Chondrocyte (in vitro differentiated cells): ENCODE measurements at regions not wholly inside any gene's neighbourhood (a gene's known extent, or its start where the extent isn't known, plus 50 kb on each side); places are given as distances from the start of the nearest gene placed in this dataset.

ENCODE experiments used
- DNase-seq: peaks from one replicate; pipeline ENCODE4 v3.0.0; 2021; ENCODE audit warnings: mixed read lengths, low spot score
- H3K27ac Mint-ChIP-seq: one replicate; pipeline ENCODE4 v1.8.0; 2021; ENCODE audit warnings: mild to moderate bottlenecking, moderate library complexity, mixed read lengths; ENCODE audit not compliant: unreplicated experiment
- H3K27me3 Mint-ChIP-seq: 2 replicates; pipeline ENCODE4 v1.8.0; 2021; ENCODE audit warnings: low read depth, mixed read lengths
- H3K36me3 Mint-ChIP-seq: 2 replicates; pipeline ENCODE4 v1.8.0; 2021; ENCODE audit warnings: low read depth, mixed read lengths
- H3K4me1 Mint-ChIP-seq: 2 replicates; pipeline ENCODE4 v1.8.0; 2021; ENCODE audit warnings: low read depth, mild to moderate bottlenecking, mixed read lengths
- H3K4me3 Mint-ChIP-seq: one replicate; pipeline ENCODE4 v1.8.0; 2021; ENCODE audit warnings: mild to moderate bottlenecking, moderate library complexity, mixed read lengths; ENCODE audit not compliant: unreplicated experiment
- H3K9me3 Mint-ChIP-seq: 2 replicates; pipeline ENCODE4 v1.8.0; 2021; ENCODE audit warnings: low read depth, mixed read lengths
- TF ChIP-seq, protein P1 (sequence below): fragments of 200-600 bp; sonication (generic); IDR thresholded peaks from 2 replicates; pipeline ENCODE4 v1.5.0; 2021; ENCODE audit warnings: antibody characterized with exemption, mild to moderate bottlenecking, moderate library complexity

- H3K9me3 Mint-ChIP-seq: peaks cover 15% of the 10 kb centered on the region
- peaks cover 4% of the 10 kb centered on the region for H3K36me3 Mint-ChIP-seq
- TF ChIP-seq, protein P1, sequence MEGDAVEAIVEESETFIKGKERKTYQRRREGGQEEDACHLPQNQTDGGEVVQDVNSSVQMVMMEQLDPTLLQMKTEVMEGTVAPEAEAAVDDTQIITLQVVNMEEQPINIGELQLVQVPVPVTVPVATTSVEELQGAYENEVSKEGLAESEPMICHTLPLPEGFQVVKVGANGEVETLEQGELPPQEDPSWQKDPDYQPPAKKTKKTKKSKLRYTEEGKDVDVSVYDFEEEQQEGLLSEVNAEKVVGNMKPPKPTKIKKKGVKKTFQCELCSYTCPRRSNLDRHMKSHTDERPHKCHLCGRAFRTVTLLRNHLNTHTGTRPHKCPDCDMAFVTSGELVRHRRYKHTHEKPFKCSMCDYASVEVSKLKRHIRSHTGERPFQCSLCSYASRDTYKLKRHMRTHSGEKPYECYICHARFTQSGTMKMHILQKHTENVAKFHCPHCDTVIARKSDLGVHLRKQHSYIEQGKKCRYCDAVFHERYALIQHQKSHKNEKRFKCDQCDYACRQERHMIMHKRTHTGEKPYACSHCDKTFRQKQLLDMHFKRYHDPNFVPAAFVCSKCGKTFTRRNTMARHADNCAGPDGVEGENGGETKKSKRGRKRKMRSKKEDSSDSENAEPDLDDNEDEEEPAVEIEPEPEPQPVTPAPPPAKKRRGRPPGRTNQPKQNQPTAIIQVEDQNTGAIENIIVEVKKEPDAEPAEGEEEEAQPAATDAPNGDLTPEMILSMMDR: no peak
- H3K4me3 Mint-ChIP-seq: no peak overlapping the region
- no peak for DNase-seq
- no peaks in the 10 kb centered on the region for H3K4me1 Mint-ChIP-seq
- H3K27ac Mint-ChIP-seq: no peak overlapping the region
- peaks cover 70% of the 10 kb centered on the region for H3K27me3 Mint-ChIP-seq
Observed at GRCh38 chr1:38667626-38668025, 191.9 kb downstream of the RRAGC start.

DNA sequence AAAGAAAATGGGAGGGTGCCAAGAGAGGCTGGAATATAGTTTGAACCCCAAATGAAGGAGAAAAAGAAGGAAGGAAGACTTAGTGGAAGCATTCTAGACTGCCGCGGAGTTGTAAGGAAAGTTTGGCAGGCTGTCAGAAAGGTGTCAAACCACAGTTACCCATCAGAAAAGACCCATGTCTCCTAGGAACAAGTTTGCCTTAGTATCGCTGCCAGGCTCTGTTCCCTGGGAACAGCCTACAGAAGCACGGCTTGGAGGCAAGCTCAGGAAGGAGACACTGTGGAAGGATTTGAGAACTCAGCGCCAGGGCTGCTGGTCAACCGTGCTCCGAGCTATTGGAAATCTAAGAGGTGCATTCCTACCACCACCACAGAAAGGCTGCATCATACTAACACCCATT lies 197.4 kb downstream of the RRAGC start:
- Mint-ChIP-seq H3K27me3 (peaks cover 51% of the 10 kb centered on the region), H3K27ac (no peak overlapping the region), H3K4me1 (no peaks in the 10 kb centered on the region), H3K36me3 (peaks cover 6% of the 10 kb centered on the region), H3K4me3 (no peak overlapping the region), H3K9me3 (peaks cover 21% of the 10 kb centered on the region)
- DNase-seq: no peak
- TF ChIP-seq, protein P1: no peak

DNA sequence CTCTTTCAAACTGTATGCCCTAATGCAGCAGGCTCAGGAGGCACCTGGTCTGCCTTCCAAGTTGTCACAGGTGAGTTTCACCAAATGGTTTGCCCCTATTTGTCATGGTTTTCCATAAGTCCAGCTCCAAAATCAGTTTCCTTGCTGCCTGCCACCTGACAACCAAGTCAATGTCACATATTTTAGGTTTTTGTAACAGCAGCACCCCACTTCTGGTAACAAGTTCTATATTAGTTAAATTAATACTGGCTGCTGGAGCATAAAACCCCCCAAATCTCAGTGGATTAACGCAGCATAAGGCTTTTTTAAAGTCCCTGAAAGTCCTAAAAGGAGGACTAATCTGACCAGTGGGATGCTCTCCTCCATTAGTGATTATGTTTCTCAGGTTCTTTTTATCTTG lies 200.7 kb downstream of the RRAGC start:
- TF ChIP-seq, protein P1: no peak
- no peak overlapping the region for H3K4me3 Mint-ChIP-seq
- peaks cover 55% of the 10 kb centered on the region for H3K27me3 Mint-ChIP-seq
- peaks cover 11% of the 10 kb centered on the region for H3K9me3 Mint-ChIP-seq
- DNase-seq: no peak
- no peak overlapping the region for H3K27ac Mint-ChIP-seq
- peaks cover 2% of the 10 kb centered on the region for H3K36me3 Mint-ChIP-seq
- H3K4me1 Mint-ChIP-seq: no peaks in the 10 kb centered on the region

DNA sequence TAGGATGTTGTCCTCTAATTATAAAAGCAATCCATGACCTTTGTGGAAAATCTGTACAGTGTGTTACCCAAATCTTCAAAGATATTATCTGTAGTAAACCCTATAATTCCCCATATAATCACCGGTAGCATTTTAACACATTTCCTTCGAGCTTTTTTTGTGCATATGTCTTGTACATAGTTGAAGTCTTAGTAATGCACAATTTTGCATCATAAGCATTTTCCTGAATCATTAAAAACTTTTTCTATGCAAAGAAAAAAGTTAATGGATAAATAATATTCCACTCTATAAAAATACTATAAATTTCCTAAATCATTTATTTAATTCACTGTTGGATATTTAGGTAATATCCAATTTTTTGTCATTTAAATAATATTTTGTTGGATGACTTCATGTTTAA lies 201.7 kb downstream of the RRAGC start:
- TF ChIP-seq, protein P1: no peak
- Mint-ChIP-seq H3K27ac (no peak overlapping the region), H3K27me3 (peaks cover 47% of the 10 kb centered on the region), H3K36me3 (peaks cover 2% of the 10 kb centered on the region), H3K9me3 (peaks cover 11% of the 10 kb centered on the region), H3K4me3 (no peak overlapping the region), H3K4me1 (no peaks in the 10 kb centered on the region)
- DNase-seq: no peak

DNA sequence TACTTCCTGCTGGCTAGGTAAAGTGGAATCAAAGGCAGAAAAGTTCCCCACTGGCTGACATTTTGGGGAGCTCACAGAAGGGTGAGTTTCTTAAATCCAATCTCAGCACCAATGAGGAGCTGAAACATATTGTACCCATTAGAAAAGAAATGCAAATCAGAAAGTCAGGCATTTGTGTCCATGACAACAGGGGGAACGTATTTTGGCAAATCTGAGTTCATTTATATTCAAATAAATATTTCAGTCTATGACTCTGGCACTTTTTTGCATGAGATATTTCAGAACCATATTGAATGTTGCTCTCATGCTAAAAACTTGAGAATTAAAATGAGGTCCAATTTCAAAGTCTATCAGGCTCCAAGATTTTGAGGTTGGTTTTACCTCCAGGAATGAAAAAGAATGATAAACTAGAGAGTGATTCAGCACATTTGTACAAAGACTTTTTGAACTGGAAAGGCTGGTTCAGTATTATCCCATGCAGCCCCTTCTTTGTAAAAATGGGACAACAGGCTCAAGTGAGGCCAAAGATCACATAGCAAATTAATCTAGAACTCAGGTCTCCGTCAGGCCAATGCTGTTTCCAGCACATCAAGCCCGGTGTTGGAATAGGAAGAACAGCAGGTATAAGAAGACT lies 202.2 kb downstream of the RRAGC start:
- Mint-ChIP-seq H3K9me3 (peaks cover 11% of the 10 kb centered on the region), H3K27ac (no peak overlapping the region), H3K4me1 (no peaks in the 10 kb centered on the region), H3K36me3 (peaks cover 2% of the 10 kb centered on the region), H3K27me3 (peaks cover 47% of the 10 kb centered on the region), H3K4me3 (no peak overlapping the region)
- TF ChIP-seq, protein P1: no peak
- DNase-seq: no peak
